EL (cell line): ENCODE measurements at regions not wholly inside any gene's neighbourhood (a gene's known extent, or its start where the extent isn't known, plus 50 kb on each side); places are given as distances from the start of the nearest gene placed in this dataset.

Experiments
- DNase-seq: peaks from one replicate; pipeline ENCODE4 v3.0.0-alpha.2; 2016

DNA sequence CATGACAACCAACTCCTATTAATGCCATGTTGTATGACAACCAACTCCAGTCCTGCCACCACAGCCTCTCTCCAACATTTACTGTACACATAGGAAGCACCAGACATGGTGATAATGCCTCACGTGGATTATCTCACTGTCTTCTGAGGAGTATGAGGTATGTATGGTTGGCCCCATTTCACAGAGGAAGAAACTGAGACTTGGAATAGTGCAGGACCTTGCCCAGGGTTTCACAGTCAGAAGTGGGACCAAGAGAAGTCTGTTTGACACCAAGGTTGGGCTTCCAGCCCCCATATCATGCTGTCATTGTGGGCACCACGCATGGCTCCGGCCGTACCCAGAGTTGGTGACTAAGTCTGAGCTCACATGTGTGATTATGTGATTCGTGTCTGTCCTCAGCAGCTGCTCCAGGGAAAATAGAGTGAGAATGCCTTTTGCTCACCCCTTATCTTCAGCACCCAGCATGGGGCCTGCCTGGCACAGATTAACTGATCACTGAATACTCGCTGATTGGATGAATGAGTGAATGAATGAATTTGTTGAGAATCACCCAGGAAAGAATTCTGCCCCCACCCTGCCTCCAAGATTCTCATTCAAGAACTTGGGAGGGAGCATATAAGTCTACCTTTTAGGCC lies 204.1 kb upstream of the NLRP1 start:
- DNase-seq, result peak; percentile 74

DNA sequence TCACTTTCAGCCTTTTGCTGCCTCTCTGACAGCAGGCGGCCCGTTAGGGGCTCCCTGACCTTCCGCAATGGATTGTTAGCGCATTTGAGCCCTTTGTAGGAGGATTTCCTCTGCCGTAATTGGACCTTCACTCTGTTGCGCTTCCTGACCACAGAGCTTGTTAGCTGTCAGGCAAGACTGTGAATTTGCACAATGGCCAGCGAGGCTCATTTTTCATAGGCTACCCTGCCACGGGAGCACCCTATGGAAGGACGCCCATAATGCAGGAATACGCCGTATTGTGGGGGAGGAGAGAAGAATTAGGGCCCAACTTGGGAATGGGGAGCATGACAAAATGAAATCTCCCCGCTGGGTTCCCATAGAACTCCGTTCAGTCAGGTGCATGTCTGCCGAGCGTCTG lies 205.2 kb upstream of the NLRP1 start:
- no peak for DNase-seq

DNA sequence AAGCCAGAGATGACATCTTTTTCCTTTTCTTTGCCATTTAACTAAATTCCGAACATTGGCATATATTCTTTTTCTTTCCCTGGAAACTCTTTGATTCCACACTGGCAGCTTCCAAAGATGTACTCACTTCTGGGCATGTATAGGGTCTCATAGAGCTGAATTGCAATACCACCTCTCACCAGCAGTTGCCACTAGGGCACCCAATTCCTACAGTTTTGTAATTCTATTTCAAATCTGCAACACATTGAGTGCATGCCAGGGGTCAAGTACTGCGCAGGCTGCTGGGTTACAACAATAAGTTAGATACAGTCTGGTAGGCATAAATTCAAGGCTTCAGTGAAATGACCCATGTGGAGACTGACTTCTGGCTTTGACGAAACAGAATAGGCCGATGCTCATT lies 208.8 kb upstream of the NLRP1 start:
- no peak for DNase-seq

DNA sequence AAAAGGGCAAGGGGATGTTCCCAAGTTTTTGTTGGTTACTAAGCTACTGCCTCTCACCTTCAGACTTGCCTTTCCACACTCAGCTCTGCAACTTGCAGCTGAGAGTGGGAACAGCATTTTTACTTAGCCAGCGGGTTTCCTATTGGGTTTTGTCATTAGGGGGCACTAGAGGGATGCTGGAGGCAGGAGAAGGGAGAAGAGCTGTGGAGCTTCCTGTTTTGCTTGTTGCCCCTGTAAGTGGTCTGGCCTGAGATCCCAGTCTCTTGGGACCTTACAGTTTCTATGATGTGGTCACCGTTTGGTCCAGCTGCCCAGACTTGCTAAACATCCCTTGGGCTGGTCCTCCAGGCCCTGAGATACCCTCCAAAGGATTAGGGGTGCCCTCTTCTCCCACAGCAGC lies 209.6 kb upstream of the NLRP1 start:
- no peak for DNase-seq

DNA sequence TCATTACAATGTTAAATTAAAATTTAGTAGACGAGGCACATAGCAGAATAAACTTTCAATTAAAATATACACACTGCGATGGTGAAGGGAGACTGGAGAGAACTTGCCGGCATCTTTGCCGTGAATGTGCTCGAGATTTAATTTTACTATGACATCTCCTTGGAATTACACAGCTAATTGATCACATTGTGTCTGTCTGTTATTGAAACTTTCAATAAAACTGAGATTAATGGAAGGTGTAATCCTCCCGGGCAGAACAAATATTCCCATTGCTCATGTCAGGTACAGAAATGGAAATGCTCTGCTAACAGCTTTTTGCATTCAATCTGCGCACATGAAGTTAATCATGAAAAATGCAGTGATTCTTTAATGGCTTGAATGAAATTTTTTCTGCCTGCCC lies 210.1 kb upstream of the NLRP1 start:
- DNase-seq, result no peak

DNA sequence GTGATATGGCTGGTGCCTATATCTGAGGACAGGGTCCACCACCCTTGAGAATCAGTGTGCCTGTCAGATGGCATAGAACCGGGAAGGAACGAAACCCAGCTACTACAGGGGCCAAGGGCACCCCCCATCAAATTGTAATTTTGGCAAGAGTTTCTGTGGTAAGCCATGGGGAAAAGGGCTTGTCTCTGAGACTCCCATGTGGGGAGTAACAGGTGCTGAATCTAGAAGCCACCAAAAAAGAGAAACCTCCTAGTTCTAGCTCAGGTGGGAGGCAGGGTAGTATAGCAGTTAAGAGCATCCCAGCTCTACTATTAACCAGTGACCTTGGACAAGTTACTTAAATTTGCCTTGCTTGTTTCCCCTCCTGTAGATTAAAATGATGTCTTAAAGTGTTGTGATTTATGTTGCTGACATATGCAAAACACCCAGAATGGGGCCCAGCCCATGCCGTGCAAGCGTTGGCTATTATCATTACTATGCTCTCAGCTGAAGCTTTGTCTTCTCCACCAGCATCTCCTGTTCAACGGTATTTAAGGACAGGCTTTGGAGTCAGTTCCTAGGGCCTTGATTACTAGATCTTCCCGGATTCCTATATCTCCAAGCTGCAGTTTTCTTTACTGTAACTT lies 210.7 kb upstream of the NLRP1 start:
- DNase-seq, result no peak

DNA sequence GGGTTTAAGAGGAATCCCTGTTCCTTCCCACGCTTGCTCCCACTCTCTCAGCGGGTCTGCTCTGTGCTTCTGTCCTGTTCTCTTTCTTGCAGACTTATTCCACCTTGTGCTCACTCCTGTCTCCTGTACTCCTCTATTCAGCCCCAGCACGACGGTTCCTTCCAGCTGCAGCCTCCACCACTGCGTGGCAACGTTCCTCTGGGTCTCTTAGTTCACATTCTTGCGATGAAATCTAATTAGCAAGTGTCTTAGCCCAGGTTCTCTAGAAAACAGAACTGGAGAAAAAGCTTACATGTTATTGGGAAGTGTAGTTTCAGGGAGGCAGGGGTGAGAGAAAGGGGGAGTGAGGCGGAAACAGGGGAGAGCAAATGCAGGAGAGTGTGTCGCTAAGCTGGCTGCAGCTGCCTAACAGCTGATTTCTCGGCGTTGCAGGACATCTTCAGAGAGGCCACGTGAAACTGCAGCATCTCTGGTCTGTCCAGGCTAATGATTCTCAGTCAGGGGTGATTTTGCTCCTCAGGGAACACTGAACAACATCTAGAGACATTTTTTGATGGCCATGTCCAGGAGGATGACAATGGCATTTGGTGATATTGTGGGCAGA lies 213.2 kb upstream of the NLRP1 start:
- no peak for DNase-seq

DNA sequence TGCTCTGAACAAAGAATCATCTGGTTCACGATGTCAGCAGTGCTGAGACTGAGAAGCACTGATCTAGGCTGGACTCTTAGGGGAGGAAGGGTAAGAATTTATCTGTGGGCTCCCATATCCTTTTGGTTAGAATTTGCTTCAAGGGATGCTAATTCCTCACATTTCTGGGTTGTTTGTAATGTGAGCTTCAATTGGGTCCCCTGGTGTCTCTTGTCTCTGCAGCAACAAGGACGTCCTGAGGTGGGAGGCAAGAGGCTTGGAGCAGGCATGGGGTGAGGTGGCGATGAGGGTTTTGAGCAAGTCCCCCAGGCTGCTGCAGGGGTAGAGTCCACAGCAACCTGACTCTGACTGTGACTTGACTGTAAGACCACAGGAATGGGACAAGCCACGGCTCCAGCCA lies 213.8 kb upstream of the NLRP1 start:
- no peak for DNase-seq

DNA sequence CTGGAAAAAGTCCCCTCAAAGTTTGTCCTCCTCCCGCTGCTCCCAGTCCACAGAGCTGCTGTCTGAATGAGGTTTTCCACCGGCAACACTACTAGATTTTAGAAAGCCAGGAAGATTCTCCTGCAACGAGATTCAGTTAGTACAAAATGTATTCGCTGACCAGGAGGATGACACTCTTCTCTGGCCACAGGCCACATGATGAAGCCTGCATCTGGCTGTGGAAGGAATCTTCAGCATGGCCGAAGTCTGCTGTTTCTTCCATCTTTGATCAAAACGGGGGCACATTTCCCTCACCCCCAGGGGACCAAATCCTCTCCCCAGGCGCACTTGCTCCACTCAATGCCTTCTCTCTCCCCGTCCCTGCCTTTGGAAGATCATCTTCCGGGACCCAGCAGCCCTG lies 215.8 kb upstream of the NLRP1 start:
- DNase-seq, result no peak

DNA sequence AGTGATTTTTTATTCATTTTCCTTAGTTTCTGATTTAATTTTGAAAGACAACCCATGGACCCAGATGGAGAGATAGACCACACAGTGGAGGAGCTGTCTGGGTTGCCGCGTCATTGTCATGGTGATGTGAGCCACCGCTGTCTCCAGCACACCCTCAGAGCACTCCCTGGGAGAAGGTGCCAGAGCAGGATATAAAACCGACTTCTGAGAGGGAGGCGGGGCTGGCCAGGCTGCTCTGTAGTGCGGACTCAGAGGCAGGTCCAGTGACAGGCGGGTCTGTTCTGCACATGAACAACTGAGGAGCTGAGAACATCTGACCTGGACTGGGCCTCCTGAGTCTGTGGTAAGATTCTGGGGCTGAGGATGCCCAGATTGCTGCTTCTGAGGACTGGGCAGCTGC lies 216.3 kb upstream of the NLRP1 start:
- no peak for DNase-seq

DNA sequence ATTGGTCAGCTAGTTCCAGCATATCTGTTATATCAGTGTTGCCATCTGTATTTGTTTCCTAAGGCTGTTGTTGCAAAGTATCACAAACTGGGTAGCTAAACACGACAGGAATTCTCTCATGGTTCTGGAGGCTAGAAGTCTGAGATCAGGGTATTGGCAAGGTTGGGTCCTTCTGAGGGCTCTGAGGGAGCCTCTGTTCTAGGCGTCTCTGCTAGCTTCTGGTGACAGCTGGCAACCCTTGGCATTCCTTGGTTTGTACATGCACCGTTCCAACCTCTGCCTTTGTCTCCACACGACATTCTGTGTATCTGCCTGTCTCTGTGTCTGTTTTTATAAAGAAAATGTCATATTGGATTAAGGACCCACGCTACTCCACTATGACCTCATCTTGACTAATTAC lies 219.9 kb upstream of the NLRP1 start:
- DNase-seq, result no peak

DNA sequence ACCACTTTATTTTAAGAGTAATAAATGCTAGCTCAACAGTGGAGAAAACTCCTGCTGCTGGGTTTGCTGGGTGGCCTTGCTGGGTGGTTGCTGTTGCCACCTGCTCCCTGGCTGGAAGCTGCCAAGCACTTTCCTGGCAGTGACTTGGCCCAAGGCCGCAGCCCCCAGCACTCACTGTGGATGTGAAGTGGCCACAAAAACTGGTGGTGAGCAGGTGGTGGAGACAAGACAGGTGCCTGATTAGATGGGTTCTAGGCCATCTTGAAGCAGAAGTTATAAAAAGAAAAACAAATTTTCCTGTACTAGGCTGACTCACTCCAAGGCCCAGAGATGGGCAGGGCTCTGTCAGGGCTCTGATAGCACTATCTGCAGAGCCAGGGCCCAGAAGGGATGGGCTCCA lies 224.7 kb upstream of the NLRP1 start:
- DNase-seq, result no peak

DNA sequence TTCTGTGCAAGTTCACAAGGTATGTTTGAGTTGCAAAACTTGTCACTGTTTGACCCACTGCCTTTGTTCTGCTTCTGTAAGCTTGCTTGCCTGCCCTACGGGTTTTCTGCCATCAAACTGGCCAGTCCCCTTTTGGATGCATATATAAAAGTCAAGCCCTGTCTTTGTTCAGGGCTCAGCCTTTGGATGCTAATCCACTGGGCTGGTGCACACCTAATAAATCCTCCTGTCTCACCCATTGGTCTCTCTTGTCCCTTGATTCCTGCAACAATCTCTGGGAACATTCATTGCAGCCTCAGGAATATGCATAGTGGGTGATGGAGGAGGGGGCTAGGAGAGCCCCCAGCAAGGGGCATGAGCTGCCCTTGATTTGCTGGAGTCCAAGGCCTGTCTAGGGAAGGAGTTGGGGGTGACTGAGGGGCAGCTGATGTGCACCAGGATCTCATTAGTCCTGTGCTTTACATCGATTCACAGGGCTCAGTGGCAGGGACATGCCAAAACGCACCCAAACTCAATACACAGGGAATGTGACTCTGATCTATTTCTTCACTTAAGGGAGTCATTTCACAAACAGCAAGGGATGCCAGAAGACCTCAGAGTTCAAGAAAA lies 225.4 kb upstream of the NLRP1 start:
- DNase-seq, result no peak

DNA sequence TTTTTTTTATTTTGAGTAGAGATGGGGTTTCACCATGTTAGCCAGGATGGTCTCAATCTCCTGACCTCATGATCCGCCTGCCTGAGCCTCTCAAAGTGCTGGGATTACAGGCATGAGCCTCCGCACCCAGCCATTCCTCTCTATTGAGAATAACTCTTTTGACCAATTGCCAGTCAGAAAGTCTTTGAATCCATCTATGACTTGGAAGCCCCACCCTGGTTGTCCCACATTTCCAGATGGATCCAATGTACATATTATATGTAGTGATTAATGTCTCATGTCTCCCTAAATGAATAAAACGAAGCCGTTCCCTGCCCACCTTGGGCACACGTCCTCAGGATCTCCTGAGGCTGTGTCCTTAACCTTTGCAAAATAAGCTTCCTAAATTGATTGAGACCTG lies 228.3 kb upstream of the NLRP1 start:
- no peak for DNase-seq

DNA sequence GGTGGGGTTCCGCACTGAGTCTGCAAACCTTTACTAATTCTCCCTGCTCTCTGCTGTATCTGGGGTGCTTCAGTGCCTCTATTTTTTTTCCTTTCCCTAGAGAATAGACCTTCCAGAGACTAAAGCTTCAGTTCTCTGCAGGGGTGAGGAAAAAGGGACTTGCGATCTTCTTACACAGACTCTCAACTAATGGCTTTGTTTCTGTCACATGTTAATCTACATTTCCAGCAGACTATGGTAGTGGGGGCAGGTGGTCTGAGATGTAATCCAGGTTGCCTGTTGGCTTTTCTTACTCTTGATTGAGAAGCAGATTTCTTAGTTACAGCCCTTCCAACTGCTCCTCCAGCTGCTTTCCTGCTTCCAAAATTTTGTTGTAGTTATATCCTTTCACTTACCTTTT lies 229.0 kb upstream of the NLRP1 start:
- DNase-seq, result no peak

DNA sequence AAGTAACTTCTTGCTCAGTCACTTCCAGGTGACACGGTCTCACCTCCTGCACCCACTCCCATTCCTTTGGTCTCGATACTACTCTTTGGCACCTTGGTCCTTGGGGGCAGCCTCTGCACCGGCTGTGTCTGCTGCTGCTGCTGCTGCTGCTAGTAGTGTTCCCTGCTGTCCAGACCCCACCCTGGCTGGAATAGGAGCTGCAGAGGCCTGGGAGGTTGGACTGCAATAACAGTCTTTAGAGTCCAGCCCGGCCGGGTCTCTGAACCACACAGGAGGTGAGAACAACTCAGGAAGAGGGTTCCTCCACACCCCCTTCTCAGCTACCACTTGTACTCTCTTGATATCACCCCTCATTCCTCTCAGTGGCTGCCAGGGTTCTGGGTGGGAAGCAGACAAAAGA lies 231.1 kb upstream of the NLRP1 start:
- no peak for DNase-seq

DNA sequence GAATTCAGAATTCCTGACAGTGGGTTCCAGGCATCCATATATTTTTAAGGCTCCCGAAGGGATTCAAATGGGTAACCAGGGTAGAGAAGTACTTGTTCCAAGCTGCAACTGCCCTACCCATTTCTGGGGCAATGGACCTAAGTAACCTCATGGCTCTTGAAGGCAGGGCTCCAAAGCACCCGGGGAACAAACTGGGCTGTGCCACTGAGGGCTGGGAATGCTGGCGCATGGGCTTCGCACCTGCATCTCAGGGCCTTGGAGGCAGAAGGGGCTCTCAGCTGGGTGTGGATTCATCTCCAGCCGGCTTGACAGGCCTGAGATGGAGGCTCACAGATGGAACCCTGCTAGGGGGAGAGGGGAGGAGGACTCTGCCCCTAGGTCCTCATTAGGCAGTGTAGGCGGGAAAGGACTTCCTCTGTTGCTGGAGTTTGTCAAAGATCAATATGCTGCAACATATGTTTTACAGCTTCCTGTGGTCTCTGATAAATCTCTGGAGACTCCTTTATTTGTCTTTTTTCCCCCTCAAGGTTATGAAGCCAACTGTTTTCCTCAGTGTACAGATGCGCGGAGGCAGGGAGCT lies 232.3 kb upstream of the NLRP1 start:
- DNase-seq, result no peak

DNA sequence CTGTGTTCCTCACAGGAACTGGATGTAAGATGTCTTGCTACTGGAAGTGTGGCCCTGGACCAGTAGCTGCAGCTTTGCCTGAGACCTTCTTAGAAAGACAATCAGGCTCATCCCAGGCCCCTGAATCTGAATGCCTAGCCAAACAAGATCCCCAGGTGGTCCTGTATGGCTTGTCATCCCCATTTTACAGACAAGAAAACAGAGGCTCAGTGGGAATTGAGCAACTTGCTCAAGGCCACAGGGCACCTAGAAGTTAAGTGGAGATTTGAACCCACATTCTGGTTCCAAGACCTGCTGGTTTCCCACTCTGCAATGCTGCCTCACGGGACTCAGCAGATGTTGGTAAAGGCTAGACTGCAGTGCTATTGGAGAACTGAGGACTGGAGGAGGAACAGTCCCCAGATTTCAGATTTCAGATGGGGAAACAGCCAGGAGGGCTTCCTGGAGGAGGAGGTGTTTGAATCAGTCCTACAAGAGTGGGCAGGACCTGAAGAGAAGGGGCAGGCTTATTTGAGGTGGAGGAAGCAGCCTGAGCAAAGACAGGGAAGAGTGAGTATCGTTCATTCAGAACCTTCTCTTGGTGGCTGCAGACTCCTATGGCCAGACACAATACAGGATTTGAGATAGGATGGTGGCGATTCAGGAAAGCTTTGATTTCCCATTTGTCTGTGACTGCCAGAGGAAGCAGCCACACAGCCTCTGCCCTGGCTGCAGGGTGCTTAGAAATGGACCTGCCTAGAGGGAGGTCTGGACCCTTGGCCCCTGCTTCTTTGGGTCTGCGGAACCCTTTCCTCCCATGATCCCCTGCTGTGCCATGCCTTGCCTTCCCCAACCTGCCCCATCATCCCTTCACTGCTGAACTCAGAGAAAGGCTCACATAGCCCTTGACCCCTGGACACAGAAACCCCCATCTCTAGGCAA lies 233.4 kb upstream of the NLRP1 start:
- no peak for DNase-seq

DNA sequence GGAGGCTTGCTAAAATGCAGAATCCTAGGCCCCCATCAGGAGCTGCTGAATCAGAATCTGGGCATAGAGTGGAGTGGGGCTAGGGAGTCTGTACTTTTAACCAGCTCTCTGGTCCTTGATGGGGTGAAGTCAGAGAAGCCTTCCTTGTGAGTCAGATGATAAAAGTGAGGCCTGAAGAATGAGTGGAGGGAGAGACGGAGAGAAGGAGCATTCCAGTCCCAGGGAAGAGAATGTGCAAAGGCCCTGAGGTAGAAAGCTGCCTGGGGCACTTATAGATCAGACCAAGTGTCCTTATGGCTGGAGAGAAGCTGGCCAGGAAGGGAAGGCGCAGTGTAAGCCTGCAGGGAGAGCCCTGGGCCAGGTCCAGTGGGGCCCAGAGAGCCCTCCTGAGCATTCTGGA lies 235.1 kb upstream of the NLRP1 start:
- peak; percentile 15 for DNase-seq

DNA sequence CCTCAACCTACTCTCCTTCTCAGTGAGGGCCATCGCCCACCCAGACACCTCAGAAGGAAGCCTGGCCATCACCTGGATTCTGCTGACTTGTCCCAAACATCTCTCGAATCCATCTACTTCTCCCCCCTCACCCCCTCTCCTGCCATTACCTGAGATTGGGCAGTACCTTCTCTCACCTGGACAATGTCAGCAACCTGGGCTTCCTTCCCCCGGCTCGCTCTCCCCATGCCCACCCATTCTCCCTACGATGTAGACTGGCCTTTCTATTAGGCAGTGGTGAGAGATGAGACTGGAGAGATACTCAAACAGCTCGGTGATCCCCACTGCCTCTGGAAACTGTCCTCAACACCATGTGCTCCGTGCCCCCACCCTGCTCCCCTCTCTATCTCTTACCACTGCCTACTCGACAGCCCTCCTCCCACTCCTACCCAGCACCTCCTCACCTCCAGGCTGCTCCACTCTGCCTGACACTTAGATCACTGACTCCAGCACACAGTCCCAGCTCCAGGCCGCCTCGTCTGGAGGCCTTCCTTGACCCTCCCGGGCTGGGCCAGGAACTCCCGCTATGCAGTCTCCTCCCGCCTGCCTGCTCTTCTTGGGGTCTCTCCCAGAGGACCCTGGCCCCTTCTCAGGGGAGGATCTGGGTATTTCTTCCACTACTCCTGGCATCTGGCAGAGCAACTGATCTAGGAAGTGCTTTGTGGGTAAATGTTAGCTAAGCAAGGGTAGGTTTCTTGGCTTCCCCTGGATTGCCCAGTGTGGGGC lies 235.8 kb upstream of the NLRP1 start:
- DNase-seq, result no peak

DNA sequence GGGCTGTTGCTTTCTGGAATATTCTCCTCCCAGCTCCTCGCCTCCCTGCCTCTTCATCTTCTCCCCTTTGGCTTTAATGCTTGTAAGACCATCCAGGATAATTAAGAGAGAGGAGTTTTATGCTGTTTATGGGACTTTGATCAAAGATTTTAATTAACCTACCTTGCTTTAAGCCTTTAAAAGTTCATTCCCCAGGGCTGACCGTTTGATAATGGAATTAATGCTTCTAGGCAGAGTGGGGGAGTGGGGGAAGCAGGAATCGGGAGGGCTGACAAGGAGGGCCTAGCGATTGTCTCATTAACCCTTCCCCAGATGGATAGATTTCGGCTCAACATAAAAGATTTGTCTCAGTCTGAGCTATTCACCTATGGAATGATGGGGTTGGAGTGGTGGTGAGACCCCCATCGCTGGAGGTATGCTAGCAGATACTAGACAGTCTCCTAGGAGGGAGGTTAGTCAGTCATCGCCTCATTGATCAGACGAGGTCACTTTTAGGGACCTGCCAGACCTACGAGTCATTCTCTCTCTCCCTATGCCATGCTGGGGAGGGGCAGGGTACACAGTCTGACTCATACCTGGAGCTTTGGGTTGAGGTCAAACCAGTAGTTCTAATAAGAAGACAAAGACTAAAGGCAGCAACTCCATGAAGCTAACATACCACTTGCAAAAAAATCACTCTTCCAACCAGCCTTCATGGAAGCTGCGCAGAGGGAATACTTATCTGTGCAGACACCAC lies 236.6 kb upstream of the NLRP1 start:
- peak; percentile 63 for DNase-seq
